Right renal cortex interstitium (tissue), 3 donors: ENCODE measurements at regions not wholly inside any gene's neighbourhood (a gene's known extent, or its start where the extent isn't known, plus 50 kb on each side); places are given as distances from the start of the nearest gene placed in this dataset.

Experiments
- DNase-seq, 3 donors: peaks; one replicate each; pipeline ENCODE4 v3.0.0-alpha.2; 2013; ENCODE audit warnings: low read depth in 3 of 3, low spot score in 2 of 3

- no peak for DNase-seq
Observed at GRCh38 chr2:240309214-240309613, 126.2 kb upstream of the GPC1 start.

GRCh38 chr2:240310201-240310600, 125.3 kb upstream of the GPC1 start:
- DNase-seq, result no peak

- DNase-seq, result no peak
Observed at GRCh38 chr2:240310645-240311044, 124.8 kb upstream of the GPC1 start.

- DNase-seq, result no peak
Observed at GRCh38 chr2:240311821-240312220, 123.6 kb upstream of the GPC1 start.

GRCh38 chr2:240319221-240319854, 116.1 kb upstream of the GPC1 start:
- DNase-seq, result no peak

- DNase-seq, result no peak
Observed at GRCh38 chr2:240319855-240320203, 115.6 kb upstream of the GPC1 start.

- no peak for DNase-seq
Observed at GRCh38 chr2:240320204-240320993, 115.1 kb upstream of the GPC1 start.

GRCh38 chr2:240322231-240322955, 113.1 kb upstream of the GPC1 start:
- DNase-seq, result no peak

- DNase-seq, result no peak
Observed at GRCh38 chr2:240322991-240323390, 112.5 kb upstream of the GPC1 start.

- no peak for DNase-seq
Observed at GRCh38 chr2:240323601-240324291, 111.7 kb upstream of the GPC1 start.

GRCh38 chr2:240324312-240325015, 111.0 kb upstream of the GPC1 start:
- DNase-seq, result no peak

- DNase-seq, result no peak
Observed at GRCh38 chr2:240325016-240326007, 110.2 kb upstream of the GPC1 start.

- no peak for DNase-seq
Observed at GRCh38 chr2:240326246-240326645, 109.2 kb upstream of the GPC1 start.

- DNase-seq, result no peak
Observed at GRCh38 chr2:240326886-240327285, 108.6 kb upstream of the GPC1 start.

- DNase-seq, result no peak
Observed at GRCh38 chr2:240327566-240327965, 107.9 kb upstream of the GPC1 start.

GRCh38 chr2:240328526-240328925, 106.9 kb upstream of the GPC1 start:
- DNase-seq, result no peak

- no peak for DNase-seq
Observed at GRCh38 chr2:240329116-240329665, 106.3 kb upstream of the GPC1 start.

GRCh38 chr2:240329778-240330177, 105.7 kb upstream of the GPC1 start:
- DNase-seq, result no peak

GRCh38 chr2:240333985-240334384, 101.5 kb upstream of the GPC1 start:
- no peak for DNase-seq
